ENCODE measurements at regions not wholly inside any gene's neighbourhood (a gene's known extent, or its start where the extent isn't known, plus 50 kb on each side); places are given as distances from the start of the nearest gene placed in this dataset.

- TF ChIP-seq CTCF (IDR thresholded peaks at IDR 0.05) (no peak), POLR2A (IDR thresholded peaks at IDR 0.05) (no peak)
Measured at GRCh38 chr2:58965602-58966001, 724.5 kb upstream of the FANCL start.
